Posterior vena cava (tissue), 2 donors: ENCODE measurements at regions not wholly inside any gene's neighbourhood (a gene's known extent, or its start where the extent isn't known, plus 50 kb on each side); places are given as distances from the start of the nearest gene placed in this dataset.

Experiments used
- DNase-seq: peaks from one replicate; pipeline ENCODE4 v3.0.0-alpha.2; 2020; ENCODE audit warnings: low spot score
- intact Hi-C, 2 donors: fragments of 100-400 bp; cut with DNase I; formaldehyde crosslinking; loops; one replicate each; pipeline versions ENCODE4 v1.14.1 to v1.14.2; 2022 to 2023
- donor health status: DM: yes; HTN: yes; CAD: no.
- donor health status: DM: yes; HTN: yes; CAD: no.

DNA sequence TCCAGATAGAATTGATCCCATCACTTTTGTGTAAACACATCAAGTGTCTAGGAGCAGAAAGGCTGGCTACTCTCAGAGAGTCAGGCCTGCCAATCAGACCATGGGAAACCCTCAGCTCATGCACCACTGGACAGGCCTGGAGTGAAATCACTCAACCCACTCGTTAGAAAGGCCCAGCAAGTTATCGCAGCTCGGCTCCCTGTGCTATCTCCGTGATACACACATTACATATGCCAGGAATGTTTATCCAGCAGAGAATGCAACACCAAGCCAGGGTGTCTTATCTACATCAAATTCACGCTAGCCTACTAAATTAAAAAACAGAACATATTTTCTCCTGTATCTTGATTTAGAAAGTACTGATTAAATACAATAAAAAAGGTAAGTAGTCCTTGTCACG is 232.4 kb upstream of the FOXQ1 start:
- intact Hi-C loops, result no loop called here
- no peak for DNase-seq

DNA sequence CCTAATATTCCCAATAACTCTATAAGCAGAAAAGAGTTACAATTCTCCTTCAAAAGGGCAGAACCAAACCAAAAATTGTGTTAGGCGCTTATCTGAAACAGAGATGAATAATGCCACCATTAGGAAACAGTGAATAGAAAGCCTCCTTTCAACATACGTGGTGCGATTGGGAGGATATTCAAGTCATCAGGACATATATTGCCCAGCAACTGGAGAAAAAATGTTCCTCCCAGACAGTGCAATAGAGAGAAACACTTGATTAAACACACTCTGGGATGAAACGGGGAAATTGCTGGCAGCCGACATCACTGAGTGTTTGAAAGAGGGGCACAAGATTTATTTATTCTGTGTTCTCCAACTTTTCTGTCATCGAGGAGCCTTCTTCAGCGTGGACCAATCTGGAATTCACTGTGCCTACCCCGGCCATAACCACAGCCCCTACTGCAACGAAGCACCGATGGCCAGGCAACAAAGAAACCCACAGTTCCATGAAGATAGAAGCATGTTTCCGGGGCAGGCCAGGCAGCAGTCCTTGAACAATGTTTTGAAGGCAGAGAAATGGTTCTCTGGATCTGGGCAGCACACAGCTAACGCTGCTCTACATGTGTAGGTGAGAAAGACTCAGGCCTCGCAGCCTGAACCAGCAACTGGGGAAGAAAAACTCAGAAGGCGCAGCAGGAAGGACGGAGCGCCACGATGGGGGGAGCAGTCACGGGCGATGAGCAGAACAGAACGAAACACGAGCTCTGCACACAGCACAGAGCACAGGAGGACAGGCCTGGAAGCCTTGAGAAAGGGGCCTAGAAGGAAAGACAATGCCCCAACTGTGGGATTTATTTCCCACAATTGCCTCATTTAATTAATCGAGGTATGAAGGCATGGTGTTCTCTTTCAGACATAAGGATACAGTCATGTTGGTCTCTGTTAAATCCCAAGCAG is 234.2 kb upstream of the FOXQ1 start:
- intact Hi-C loops, result no loop called here

DNA sequence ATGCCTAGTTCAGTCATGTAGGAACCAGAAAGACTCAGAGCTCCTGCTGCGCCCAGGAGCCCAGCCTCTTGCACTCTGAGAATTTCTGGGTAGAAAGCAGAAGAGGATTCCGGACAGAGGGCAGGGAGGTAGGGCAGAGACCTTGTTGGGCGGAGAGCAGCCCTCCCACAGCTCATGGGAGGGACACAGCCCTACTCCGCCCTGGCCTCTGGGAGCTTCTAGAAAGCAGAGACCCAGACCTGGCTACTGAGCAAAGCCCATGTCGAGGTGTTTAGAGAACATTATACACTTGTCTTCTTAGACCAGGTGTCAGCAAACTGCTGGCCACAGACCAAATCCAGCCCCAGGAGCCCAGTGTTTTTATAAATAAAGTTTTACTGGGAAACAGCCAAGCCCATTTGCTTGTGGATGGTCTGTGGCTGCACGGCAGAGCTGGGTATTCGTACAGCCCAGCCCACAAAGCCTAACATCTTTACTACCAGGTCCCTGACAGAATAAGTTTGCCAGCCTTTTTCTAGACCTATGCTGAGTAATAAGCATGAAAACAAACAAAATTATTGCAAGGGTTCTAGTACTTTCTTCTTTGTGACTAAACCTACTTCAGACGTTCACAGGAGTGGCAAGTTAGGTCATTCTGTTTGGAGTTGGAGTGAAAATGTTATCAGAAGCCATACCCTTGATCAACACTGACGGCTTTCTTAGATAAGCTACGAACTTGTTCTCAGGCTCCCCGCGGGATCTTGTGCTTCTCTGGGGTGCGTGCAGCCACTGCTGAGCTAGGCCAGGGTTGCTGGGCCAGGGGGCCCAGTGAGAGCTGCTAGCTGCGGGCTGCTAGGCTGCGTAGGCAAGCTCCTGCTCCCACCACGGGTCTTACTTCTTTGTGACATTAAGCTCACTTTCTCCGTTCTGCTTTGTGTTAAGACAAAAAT is 235.1 kb upstream of the FOXQ1 start:
- no peak for DNase-seq
- intact Hi-C loops, result no loop called here

More for the DNA sequence above, 234.2 kb upstream of the FOXQ1 start:
- no peak for DNase-seq

DNA sequence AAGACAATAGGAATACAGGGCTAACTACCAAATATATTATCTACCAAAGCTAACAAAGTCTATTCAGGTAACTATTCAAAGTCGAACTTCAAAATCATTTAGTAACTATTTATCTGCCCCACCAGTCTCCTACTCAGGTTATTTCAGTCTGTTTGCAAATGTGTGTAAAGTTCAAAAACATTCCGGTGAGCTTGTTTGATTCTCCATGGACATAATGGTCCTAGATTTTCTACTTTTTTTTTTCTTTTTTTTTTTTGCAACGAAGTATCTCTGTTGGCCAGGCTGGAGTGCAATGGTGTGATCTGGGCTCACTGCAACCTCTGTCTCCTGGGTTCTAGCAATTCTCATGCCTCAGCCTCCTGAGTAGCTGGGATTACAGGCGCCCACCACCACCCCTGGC is 236.0 kb upstream of the FOXQ1 start:
- intact Hi-C loops, result no loop called here
- DNase-seq, result no peak

DNA sequence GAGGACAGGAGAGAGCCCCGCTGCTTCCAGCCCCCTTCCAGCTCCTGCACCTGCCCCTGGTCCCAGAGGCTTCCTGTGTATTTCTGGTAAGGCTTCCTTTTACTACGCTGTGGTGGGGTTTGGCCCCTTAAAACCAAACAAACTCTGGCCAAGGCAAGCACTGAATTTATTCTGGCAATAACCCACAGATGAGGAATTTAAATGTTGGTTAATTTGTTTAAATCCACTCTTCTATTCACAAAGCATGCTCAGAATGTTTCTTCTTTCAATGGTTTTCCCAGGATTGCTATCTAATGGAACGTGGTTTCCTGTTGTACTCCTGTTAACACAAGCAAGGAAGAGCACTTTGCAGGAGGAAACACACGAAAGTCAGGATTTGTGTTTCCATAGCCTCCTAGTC is 236.5 kb upstream of the FOXQ1 start:
- intact Hi-C loops, result no loop called here
- DNase-seq, result no peak

DNA sequence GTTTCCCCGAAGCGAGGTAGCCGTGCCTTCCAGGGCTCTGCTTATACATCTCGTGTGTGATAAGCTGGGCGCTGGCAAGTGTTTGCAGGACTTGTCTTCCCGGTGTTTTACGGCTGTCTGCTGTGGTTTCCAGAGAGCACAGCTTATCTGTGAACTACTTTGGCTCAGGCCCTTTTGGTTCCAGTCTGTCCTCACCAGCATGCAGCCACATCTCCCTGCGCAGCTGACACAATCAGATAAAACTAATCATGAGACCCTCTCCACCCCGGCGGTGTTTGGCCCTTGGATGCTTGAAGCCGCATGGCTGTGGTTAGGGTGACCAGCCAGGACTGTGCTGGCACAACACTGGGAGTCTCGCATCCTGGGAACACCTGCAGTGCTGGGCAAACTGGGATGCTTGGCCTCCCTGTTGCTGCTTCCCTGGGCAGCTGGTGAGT is 241.8 kb upstream of the FOXQ1 start:
- intact Hi-C loops, result no loop called here
- DNase-seq, result no peak

DNA sequence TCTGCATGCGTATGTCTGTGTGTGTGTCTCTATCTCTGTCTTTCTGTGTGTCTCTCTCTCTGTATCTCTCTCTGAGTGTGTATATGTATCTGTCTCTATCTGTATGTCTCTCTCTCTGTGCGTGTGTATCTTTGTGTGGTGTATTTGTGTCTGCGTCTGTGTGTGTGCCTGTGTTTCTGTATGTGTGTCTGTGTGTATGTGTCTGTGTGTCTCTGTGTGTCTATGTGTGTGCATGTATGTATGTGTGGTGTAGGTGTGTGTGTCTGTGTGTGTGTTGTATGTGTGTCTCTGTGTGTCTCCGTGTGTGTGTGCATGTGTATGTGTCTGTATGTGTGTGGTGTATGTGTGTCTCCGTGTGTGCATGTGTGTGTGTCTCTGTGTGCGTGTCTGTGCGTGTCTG is 243.0 kb upstream of the FOXQ1 start:
- intact Hi-C loops, result no loop called here

DNA sequence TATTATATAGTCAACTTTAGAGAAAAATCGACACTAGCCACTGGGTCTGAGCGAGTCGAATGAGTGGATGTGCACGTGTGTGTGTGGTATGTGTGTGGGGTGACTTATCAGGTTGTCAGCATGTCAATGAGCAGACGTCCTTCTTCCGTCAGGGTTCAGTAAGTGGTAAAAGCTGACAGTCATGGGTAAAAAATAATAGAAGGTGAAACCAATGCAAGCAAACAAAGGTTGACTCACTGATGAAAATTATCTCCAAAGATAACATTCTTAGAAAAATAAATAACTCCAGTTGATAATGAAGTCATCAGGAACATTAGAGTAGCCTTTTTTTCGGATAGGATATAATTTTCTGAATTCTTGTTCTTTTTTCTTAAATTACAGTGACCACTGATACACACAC is 243.8 kb upstream of the FOXQ1 start:
- intact Hi-C loops, result no loop called here
- no peak for DNase-seq

More for the DNA sequence above, 243.0 kb upstream of the FOXQ1 start:
- DNase-seq, result no peak

DNA sequence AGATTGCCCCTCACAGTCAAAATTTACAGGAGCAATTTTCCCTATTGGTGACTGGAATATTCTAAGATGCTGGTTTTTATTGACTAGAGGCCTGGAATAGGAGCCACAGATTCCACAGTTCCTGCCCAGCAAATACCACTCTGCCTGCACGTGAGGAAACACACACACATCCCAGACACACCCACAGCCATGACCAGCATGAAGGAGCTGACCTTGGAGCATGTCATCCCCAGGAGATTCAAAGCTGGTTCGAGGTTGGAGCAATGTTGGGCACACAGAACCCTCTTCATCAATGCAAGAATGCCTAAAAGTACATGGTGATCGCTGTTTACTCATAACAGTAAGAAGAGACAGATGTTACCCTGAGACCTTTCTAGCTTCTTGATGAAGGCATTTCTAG is 244.6 kb upstream of the FOXQ1 start:
- intact Hi-C loops, result no loop called here
- DNase-seq, result no peak

DNA sequence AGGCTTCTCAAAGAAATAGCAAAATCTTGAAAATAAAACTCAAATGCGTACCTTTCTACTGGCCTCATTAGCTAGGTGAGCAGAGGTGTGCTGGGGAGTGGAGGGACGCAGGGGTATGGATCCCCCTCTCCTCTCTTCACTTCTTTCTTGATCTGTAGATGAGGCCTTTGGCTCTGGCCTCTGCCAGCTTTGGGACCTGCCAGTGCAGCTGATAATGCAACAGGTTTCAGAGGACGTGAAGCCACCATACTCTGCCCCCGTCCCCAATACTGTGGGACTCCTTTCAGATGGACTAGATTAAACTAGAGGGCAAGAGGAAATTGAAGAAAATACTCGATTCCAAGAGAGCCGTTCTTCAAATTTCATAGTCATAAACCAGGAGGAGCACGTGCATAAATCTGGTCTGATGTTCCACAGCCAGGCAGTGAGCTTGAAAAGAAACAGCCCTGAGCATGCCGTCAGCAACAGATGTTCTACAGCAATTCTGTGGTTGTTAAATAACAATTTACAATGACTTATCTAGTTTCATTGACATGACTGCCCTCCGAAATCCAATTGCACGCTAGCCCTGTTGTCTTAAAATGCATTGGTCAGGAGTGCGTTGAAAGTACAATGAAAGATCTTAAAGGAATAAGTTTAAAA is 245.3 kb upstream of the FOXQ1 start:
- intact Hi-C loops, result no loop called here
- DNase-seq, result no peak

DNA sequence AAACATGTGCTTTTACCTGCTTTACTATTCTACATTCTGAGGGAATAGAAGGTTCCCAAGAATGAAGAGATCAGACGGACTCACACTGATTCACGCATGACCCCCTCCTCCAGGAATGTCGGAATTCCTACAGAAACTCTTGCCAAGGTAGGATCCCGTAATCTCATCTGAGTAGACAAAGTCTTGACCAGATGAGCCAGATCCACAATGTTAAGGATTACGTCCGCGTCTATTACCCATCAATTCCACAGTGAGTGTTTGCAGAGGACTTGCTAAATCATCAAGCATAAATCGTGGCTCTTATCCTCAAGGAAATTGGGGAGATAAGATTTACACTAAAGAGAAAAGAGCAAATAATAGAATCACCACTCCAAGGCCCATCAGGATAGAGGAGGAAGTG is 245.9 kb upstream of the FOXQ1 start:
- DNase-seq, result no peak
- intact Hi-C loops, result no loop called here

DNA sequence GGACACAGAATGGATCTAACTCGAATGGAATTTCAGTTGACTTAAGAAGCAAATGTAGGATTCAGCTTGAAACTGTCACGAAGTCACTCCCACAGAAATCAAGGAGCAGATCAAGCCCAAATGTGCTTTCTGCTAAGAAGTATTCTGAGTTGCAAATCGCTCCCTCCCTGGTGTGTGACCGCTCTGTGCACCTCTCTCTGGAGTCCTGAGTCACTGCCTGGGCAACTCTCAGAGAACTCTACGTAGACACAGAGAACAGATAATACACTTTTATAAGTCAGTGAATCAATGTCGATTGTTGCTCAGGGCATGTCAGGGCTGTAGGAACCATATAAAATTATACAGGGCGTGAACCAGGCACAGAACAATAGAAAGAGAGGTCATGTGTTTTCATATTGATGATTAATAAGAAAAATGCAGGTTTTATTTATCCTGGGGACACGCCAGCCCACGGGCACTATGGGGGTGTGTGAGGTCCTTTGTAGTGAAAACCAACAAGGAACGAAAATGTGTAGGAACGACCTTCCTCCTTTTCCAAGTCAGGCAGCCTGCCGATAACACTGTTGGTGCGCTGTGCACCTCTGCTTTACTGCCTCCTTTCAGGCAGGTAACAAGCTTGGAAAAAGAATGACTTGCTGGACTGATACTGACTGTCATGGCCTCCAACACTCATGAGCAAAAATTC is 248.1 kb upstream of the FOXQ1 start:
- no peak for DNase-seq
- intact Hi-C loops, result no loop called here

DNA sequence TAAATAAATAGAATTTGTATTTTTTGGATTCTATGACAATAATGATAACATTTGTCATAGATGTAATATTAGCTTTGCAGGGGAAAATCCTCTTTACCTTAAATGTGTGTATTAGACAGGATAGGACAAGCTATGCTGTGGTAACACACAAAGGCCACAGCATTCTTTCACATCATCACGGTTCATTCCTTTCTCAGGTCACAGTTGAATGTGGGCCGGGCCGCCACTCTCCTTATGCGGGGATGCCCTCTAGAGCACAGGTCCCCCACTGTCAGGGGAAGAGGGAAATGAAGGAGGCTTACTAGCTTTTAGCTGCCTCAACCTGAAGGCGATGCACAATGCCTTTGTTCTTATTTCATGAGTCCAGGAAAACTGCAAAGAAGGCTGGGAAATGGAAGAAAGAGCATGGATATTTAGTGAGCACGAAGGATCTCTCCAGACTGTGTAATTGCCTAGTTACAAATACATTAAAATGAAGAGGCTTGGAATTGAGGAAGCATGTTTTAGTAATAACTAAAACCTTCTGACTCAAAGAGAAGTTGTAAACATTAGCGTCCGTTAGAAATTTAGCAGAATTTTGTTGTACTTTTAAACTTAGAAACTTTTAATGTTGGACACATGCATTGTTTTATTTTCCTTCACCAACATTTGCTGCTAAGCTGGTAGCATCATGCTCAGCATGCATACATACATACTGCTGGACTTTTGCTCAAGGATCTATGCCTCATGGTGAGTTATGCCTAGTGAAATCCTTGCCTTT is 248.9 kb upstream of the FOXQ1 start:
- intact Hi-C loops, result no loop called here
- no peak for DNase-seq

DNA sequence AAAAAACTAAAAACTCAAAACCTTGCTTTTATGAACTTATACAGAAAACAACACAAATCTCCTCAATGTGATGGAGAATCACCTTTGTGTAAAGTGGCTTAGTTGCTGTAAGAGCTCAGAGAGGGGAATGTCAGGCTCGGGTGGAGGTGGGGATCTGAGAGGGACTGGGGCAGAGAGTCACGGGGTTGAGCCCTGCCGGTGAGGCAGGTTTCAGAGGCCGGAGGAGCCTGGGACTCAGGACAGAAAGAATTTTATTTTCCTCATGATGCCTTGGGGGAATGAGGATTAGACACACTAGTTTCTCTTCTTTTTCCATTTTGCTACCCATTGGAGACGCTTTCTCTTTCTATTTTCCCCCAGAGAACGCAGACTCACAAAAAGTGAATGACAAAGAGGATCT is 252.3 kb upstream of the FOXQ1 start:
- no peak for DNase-seq
- intact Hi-C loops, result no loop called here

DNA sequence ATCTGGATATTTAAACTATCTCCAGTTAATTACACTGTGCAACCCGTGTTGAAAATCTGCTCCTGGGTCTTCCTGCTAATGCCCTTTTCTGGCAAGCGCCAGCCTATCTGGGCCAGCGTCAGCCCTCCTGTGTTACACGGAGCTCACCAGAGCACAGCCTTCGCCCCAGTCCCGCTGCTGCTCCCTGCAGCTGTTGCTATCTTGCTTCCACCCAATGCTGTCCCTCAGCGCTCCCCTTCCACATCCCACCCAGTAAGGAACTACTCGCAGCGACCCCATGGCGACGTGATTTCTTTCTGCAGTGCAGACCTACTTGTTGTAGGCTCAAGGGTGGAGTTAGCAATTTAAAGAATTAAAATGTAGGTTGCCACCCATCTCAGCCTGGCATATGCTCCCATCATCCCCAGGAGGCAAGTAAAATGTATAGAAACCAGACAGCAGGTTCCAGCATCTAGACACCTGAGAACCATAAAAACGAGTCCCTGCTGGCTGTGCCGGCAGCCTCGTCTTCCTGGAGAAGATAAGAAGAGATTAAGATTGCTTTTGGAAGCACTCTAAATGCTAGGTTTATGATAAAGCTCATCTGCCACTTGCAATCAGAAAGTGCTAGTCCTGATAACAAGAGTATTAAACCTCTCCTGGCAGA is 254.3 kb upstream of the FOXQ1 start:
- DNase-seq, result no peak
- intact Hi-C loops, result loop anchor here in 1 of 2 donors (1.0 kb wide), 1 partner anchor 47 kb away; no protein-coding TSS in a partner anchor

DNA sequence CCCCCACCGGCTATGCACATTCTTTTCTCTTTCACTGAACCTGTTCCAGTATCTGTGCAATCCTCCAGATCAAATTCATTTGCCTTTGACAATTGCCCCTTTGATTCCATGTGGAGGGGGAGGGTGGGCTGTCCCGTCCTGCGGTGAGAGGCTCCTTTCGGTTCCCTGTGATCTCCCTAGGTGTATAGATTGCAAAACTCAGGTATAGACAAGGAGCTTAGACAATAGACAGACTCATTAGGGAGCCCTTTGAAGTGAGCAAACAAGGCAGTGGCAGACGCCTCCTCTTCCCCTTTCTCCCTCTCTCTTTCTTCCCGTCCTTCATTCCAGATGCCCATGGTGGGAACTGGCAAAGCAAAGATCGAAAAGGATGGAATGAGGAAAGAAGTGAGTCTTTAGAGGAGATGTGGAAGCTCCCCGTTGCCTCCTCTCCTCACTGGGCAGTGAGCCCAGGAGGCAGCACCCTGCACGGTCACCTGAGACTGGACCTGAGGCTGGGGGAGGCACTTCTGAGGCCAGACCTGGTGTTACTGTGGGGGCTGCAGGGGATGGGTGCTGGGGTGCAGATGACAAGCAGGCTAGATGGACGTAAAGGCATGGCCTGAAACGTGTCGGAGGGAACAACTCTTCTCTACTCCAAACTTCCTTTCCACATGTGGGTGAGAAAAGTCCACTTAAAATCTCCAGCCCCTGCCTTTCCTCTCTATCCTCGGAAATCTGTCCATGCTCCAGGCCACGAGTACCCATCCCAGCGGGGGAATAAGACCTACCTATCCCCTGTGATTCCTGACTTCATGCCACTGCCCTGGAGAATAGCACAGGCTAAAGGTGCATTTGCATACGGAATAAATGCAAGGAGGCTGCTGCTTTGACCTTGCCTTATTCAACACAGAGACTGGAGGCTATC is 256.6 kb upstream of the FOXQ1 start:
- intact Hi-C loops, result no loop called here
- DNase-seq, result no peak

DNA sequence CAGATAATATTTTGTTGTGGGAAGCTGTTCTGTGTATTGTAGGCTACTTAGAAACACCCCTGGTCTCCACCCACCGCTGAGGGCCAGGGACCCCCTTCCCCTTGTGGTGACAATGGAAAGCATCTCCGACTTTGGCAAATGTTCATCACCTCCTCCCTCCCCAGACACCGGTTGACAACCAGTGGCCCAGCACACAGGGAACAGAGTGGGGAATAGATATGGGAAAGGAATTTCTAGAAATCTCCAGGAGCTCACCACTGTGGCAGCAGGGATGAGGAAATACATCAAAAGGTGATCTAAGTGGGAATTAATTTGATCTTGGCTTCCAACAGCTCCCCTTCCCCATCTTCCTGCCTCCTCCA is 257.3 kb upstream of the FOXQ1 start:
- no peak for DNase-seq
- intact Hi-C loops, result no loop called here
